Parathyroid adenoma (tissue), 2 donors: ENCODE measurements at regions not wholly inside any gene's neighbourhood (a gene's known extent, or its start where the extent isn't known, plus 50 kb on each side); places are given as distances from the start of the nearest gene placed in this dataset.

Experiments used
- H2AFZ ChIP-seq: fragments of 300-600 bp; sonication (generic); one replicate; pipeline ENCODE4 v1.7.0; 2017; ENCODE audit warnings: antibody characterized with exemption, mild to moderate bottlenecking
- H3K27ac ChIP-seq: fragments of 300-600 bp; sonication (generic); one replicate; pipeline ENCODE4 v1.7.0; 2017
- H3K27me3 ChIP-seq: fragments of 300-600 bp; sonication (generic); one replicate; pipeline ENCODE4 v1.7.0; 2017; ENCODE audit warnings: low read length; ENCODE audit not compliant: control insufficient read depth, insufficient read depth
- H3K36me3 ChIP-seq: fragments of 300-600 bp; sonication (generic); one replicate; pipeline ENCODE4 v1.7.0; 2017; ENCODE audit warnings: low read length; ENCODE audit not compliant: control insufficient read depth, insufficient read depth
- H3K4me1 ChIP-seq: fragments of 300-600 bp; sonication (generic); one replicate; pipeline ENCODE4 v1.7.0; 2017; ENCODE audit warnings: control low read depth
- H3K4me2 ChIP-seq: fragments of 300-600 bp; sonication (generic); one replicate; pipeline ENCODE4 v1.7.0; 2017; ENCODE audit warnings: low read length
- H3K4me3 ChIP-seq: fragments of 300-600 bp; sonication (generic); one replicate; pipeline ENCODE4 v1.7.0; 2017; ENCODE audit warnings: low read depth, low read length
- H3K79me2 ChIP-seq: fragments of 300-600 bp; sonication (generic); one replicate; pipeline ENCODE4 v1.7.0; 2017; ENCODE audit warnings: control low read depth
- H3K9ac ChIP-seq: fragments of 300-600 bp; sonication (generic); one replicate; pipeline ENCODE4 v1.7.0; 2017; ENCODE audit warnings: mild to moderate bottlenecking
- H3K9me3 ChIP-seq: fragments of 300-600 bp; sonication (generic); one replicate; pipeline ENCODE4 v1.7.0; 2017; ENCODE audit warnings: low read length; ENCODE audit not compliant: control insufficient read depth
- TF ChIP-seq, protein P1 (sequence below): fragments of 300-600 bp; sonication (generic); IDR thresholded peaks from one replicate; pipeline ENCODE4 v1.7.0; 2017; ENCODE audit warnings: antibody characterized with exemption, mild to moderate bottlenecking
- donor health status: primary hyperparathyroidism.

DNA sequence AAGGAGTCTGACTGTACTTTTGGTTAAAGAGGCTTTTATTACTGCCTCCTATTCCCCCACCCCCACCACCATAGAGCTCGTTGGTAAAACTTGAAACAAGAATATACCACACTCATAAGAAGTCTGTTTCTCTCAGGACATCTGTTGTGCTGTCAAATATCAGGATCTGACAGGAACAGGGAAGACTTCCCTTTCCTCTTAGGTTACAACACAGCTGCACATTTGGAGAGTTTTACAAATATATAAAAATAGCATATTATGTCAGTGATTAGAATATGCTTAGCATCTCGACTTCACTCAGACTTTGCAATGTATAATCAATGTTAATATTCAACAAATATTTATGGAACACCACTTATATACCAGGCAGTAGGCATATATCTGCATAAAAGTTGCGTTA, 439.6 kb upstream of the REG3G start:
- Histone ChIP-seq H2AFZ (no peak overlapping the region), H3K36me3 (no peaks in the 10 kb centered on the region), H3K4me2 (no peak overlapping the region), H3K9me3 (no peaks in the 10 kb centered on the region), H3K4me1 (no peaks in the 10 kb centered on the region), H3K9ac (no peak overlapping the region), H3K4me3 (no peak overlapping the region), H3K79me2 (no peaks in the 10 kb centered on the region), H3K27me3 (no peaks in the 10 kb centered on the region), H3K27ac (no peak overlapping the region)
- TF ChIP-seq, protein P1, sequence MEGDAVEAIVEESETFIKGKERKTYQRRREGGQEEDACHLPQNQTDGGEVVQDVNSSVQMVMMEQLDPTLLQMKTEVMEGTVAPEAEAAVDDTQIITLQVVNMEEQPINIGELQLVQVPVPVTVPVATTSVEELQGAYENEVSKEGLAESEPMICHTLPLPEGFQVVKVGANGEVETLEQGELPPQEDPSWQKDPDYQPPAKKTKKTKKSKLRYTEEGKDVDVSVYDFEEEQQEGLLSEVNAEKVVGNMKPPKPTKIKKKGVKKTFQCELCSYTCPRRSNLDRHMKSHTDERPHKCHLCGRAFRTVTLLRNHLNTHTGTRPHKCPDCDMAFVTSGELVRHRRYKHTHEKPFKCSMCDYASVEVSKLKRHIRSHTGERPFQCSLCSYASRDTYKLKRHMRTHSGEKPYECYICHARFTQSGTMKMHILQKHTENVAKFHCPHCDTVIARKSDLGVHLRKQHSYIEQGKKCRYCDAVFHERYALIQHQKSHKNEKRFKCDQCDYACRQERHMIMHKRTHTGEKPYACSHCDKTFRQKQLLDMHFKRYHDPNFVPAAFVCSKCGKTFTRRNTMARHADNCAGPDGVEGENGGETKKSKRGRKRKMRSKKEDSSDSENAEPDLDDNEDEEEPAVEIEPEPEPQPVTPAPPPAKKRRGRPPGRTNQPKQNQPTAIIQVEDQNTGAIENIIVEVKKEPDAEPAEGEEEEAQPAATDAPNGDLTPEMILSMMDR = no peak

DNA sequence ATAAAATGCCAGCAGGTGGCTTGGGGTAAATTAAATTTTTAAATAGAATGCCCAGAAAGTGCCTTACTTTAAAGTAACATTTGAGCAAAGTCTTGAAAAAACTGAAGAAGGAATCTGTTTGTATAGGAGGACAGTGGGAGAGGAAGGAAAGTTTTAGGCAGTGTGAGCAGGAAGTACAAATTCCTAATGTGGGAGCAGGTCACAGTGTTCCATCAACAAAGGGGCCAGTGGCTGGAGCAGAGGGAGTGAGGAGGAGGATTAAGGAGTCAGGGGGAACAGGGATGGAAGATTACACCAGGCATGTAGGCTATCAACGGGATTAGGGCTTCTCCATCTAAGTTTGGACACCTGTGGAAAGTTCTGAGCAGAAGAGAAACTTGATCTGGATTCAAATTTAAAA, 439.2 kb upstream of the REG3G start:
- Histone ChIP-seq H3K79me2 (no peaks in the 10 kb centered on the region), H3K4me1 (no peaks in the 10 kb centered on the region), H3K9ac (no peak overlapping the region), H3K27me3 (no peaks in the 10 kb centered on the region), H3K4me2 (no peak overlapping the region), H3K27ac (no peak overlapping the region), H2AFZ (no peak overlapping the region), H3K4me3 (no peak overlapping the region), H3K9me3 (no peaks in the 10 kb centered on the region), H3K36me3 (no peaks in the 10 kb centered on the region)
- TF ChIP-seq, protein P1 = no peak

DNA sequence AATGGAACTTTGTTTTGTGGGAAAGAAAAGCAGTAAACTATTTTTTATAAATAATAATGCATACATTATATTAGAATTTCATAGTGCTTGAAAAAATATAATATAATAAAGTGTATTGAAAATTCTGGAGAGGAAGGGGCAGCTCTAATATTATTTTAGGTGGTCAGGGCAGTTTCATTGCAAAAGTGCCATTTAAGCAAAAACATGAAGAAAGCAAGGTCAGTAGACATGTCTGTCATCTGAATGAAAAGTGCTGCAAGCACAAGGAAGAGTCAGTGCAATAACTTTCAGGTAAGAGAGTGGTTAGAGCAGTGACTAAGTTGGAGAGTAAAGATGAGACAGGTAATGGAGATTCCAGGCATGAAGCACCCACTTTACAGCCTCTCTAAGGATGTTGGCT, 435.6 kb upstream of the REG3G start:
- Histone ChIP-seq H3K36me3 (no peaks in the 10 kb centered on the region), H3K27ac (no peak overlapping the region)
- TF ChIP-seq, protein P1 = no peak

DNA sequence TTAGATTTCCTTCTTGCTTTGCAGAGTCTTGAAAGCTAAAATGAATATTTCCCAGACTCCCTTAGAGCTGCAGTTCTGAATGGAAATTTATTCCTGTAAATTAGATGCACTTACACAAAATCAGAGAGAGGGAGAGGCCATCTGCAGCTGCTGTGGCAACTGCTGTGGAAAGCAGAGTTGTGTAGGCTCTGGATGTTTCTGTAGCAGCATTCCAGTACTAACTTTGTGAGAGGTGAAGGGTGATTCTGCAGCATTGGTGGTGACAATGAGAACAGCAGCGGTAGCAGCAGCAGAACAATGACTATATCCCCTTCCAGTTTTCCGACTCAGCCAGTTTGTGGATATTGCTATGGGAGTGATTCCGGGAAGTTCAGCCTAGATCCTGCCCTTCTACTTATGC, 433.0 kb upstream of the REG3G start:
- Histone ChIP-seq H3K4me1 (no peaks in the 10 kb centered on the region), H3K36me3 (no peaks in the 10 kb centered on the region), H3K9ac (no peak overlapping the region), H3K4me3 (no peak overlapping the region), H3K79me2 (no peaks in the 10 kb centered on the region), H3K27me3 (no peaks in the 10 kb centered on the region), H3K9me3 (no peaks in the 10 kb centered on the region), H2AFZ (no peak overlapping the region), H3K27ac (no peak overlapping the region), H3K4me2 (no peak overlapping the region)
- TF ChIP-seq, protein P1 = no peak

More for the DNA sequence above, 435.6 kb upstream of the REG3G start:
- no peak overlapping the region for H2AFZ ChIP-seq
- H3K27me3 ChIP-seq = no peaks in the 10 kb centered on the region
- no peak overlapping the region for H3K4me2 ChIP-seq
- no peaks in the 10 kb centered on the region for H3K4me1 ChIP-seq
- no peak overlapping the region for H3K4me3 ChIP-seq
- H3K9ac ChIP-seq = no peak overlapping the region
- H3K79me2 ChIP-seq = no peaks in the 10 kb centered on the region
- no peaks in the 10 kb centered on the region for H3K9me3 ChIP-seq

DNA sequence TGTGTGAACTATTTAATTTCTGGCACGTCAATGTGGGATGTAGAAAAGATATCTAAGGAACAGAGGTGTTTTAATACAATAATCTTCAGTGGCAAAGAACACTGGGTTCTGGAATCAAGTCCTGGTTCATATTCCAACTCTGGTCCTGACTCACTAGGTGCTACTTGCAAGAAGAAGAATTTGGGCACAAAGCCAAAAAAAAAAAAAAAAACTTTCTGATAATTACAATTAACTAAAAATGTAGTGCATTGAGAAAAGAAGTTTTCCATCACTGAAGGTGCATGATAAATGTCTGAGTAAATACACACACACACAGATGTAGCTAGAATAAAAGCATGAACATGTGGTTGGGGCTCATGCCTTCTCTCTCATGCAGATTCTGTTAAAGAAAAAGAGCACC, 424.4 kb upstream of the REG3G start:
- Histone ChIP-seq H2AFZ (no peak overlapping the region), H3K36me3 (no peaks in the 10 kb centered on the region), H3K27me3 (no peaks in the 10 kb centered on the region), H3K4me2 (no peak overlapping the region), H3K4me3 (no peak overlapping the region), H3K9ac (no peak overlapping the region), H3K4me1 (no peaks in the 10 kb centered on the region), H3K27ac (no peak overlapping the region), H3K9me3 (no peaks in the 10 kb centered on the region), H3K79me2 (no peaks in the 10 kb centered on the region)
- TF ChIP-seq, protein P1 = no peak
